Lower leg skin (tissue), 3 donors: ENCODE measurements at regions not wholly inside any gene's neighbourhood (a gene's known extent, or its start where the extent isn't known, plus 50 kb on each side); places are given as distances from the start of the nearest gene placed in this dataset.

Experiments used
- CTCF ChIP-seq, 3 donors: fragments of 450-650 bp; IDR thresholded peaks; one replicate each; pipeline ENCODE4 v1.5.1; 2016; ENCODE audit warnings: antibody characterized with exemption in 3 of 3, mild to moderate bottlenecking in 3 of 3, moderate library complexity in 2 of 3
- POLR2A ChIP-seq, 2 donors: fragments of 450-650 bp; IDR thresholded peaks; one replicate each; pipeline ENCODE4 v1.6.1; 2016 to 2017; ENCODE audit warnings: antibody characterized with exemption in 2 of 2, mild to moderate bottlenecking in 1 of 2, moderate library complexity in 1 of 2

- no peak for TF ChIP-seq CTCF (IDR thresholded peaks at IDR 0.05)
- no peak for TF ChIP-seq POLR2A (IDR thresholded peaks at IDR 0.05)
Measured at GRCh38 chr21:43266534-43266933, 97.7 kb downstream of the CRYAA start.
